ENCODE measurements at regions not wholly inside any gene's neighbourhood (a gene's known extent, or its start where the extent isn't known, plus 50 kb on each side); places are given as distances from the start of the nearest gene placed in this dataset.

- Histone ChIP-seq H3K4me1 (peaks cover 5% of the 10 kb centered on the region), H3K27me3 (no peaks in the 10 kb centered on the region), H3K9me3 (no peaks in the 10 kb centered on the region), H3K27ac (no peak overlapping the region), H3K4me3 (no peak overlapping the region), H3K36me3 (no peaks in the 10 kb centered on the region)
- TF ChIP-seq POLR2A (IDR thresholded peaks at IDR 0.05): no peak
- TF ChIP-seq POLR2AphosphoS5 (IDR thresholded peaks at IDR 0.05; ENCODE audit: insufficient read depth in 1 of 2, low read depth in 1 of 2): no peak
- no peak for TF ChIP-seq CTCF (IDR thresholded peaks at IDR 0.05)
- no peak for DNase-seq (ENCODE audit: extremely low spot score in 2 of 2)
- intact Hi-C loops (cut with DNase I): no loop called here
Observed at GRCh38 chr2:163836167-163836566, 100.4 kb upstream of the FIGN start.

- no peak for TF ChIP-seq POLR2AphosphoS5 (IDR thresholded peaks at IDR 0.05; ENCODE audit: insufficient read depth in 1 of 2, low read depth in 1 of 2)
- Histone ChIP-seq H3K27ac (no peak overlapping the region), H3K9me3 (no peaks in the 10 kb centered on the region), H3K36me3 (no peaks in the 10 kb centered on the region), H3K27me3 (no peaks in the 10 kb centered on the region), H3K4me1 (peaks cover 5% of the 10 kb centered on the region), H3K4me3 (no peak overlapping the region)
- DNase-seq (ENCODE audit: extremely low spot score in 2 of 2): no peak
- intact Hi-C loops (cut with DNase I): no loop called here
Observed at GRCh38 chr2:163834841-163835240, 99.0 kb upstream of the FIGN start.

- no peak for DNase-seq (ENCODE audit: extremely low spot score in 2 of 2)
- no peak for TF ChIP-seq CTCF (IDR thresholded peaks at IDR 0.05)
- TF ChIP-seq POLR2AphosphoS5 (IDR thresholded peaks at IDR 0.05; ENCODE audit: insufficient read depth in 1 of 2, low read depth in 1 of 2): no peak
- TF ChIP-seq POLR2A (IDR thresholded peaks at IDR 0.05): no peak
- H3K4me3 ChIP-seq: no peak overlapping the region
- no peaks in the 10 kb centered on the region for H3K9me3 ChIP-seq
- no peaks in the 10 kb centered on the region for H3K27me3 ChIP-seq
- H3K36me3 ChIP-seq: no peaks in the 10 kb centered on the region
- peaks cover 5% of the 10 kb centered on the region for H3K4me1 ChIP-seq
- H3K27ac ChIP-seq: no peak overlapping the region
- intact Hi-C loops (cut with DNase I): no loop called here
Observed at GRCh38 chr2:163834221-163834620, 98.4 kb upstream of the FIGN start.

- no peaks in the 10 kb centered on the region for H3K36me3 ChIP-seq
- TF ChIP-seq POLR2A (IDR thresholded peaks at IDR 0.05): no peak
- H3K4me1 ChIP-seq: no peaks in the 10 kb centered on the region
- no peak overlapping the region for H3K4me3 ChIP-seq
- no peak overlapping the region for H3K27ac ChIP-seq
- H3K9me3 ChIP-seq: no peaks in the 10 kb centered on the region
- no peak for DNase-seq (ENCODE audit: extremely low spot score in 2 of 2)
- H3K27me3 ChIP-seq: no peaks in the 10 kb centered on the region
- intact Hi-C loops (cut with DNase I): no loop called here
Observed at GRCh38 chr2:163828771-163829170, 93.0 kb upstream of the FIGN start.

GRCh38 chr2:163822033-163822432, 86.2 kb upstream of the FIGN start:
- intact Hi-C loops (cut with DNase I): no loop called here
- Histone ChIP-seq H3K4me3 (no peak overlapping the region), H3K27ac (no peak overlapping the region), H3K27me3 (no peaks in the 10 kb centered on the region), H3K9me3 (no peaks in the 10 kb centered on the region), H3K4me1 (no peaks in the 10 kb centered on the region), H3K36me3 (no peaks in the 10 kb centered on the region)
- TF ChIP-seq CTCF (IDR thresholded peaks at IDR 0.05) (no peak), POLR2A (IDR thresholded peaks at IDR 0.05) (no peak), POLR2AphosphoS5 (IDR thresholded peaks at IDR 0.05; ENCODE audit: insufficient read depth in 1 of 2, low read depth in 1 of 2) (no peak)
- DNase-seq (ENCODE audit: extremely low spot score in 2 of 2): no peak

- intact Hi-C loops (cut with DNase I): no loop called here
- H3K9me3 ChIP-seq: no peaks in the 10 kb centered on the region
- no peaks in the 10 kb centered on the region for H3K4me1 ChIP-seq
- TF ChIP-seq CTCF (IDR thresholded peaks at IDR 0.05) (no peak), POLR2AphosphoS5 (IDR thresholded peaks at IDR 0.05; ENCODE audit: insufficient read depth in 1 of 2, low read depth in 1 of 2) (no peak), POLR2A (IDR thresholded peaks at IDR 0.05) (no peak)
- H3K4me3 ChIP-seq: no peak overlapping the region
- H3K27ac ChIP-seq: no peak overlapping the region
- no peak for DNase-seq (ENCODE audit: extremely low spot score in 2 of 2)
- H3K27me3 ChIP-seq: no peaks in the 10 kb centered on the region
- no peaks in the 10 kb centered on the region for H3K36me3 ChIP-seq
Observed at GRCh38 chr2:163812926-163813520, 77.2 kb upstream of the FIGN start.

Data from vagina (tissue), 2 donors.